NCI-H1092 (cell line): ENCODE measurements at regions not wholly inside any gene's neighbourhood (a gene's known extent, or its start where the extent isn't known, plus 50 kb on each side); places are given as distances from the start of the nearest gene placed in this dataset.
"Not testable (repeated sequence)": the region's sequence is repeated elsewhere in the genome, so short reads cannot be mapped to it uniquely, and the experiment has no call there.

Experiments used
- DNase-seq: peaks from one replicate; lab custom pipeline; 2025; lab: John Stamatoyannopoulos, UW

GRCh38 chr5:54884195-54884536 is 101.2 kb downstream of the ESM1 start:
- no peak for DNase-seq

GRCh38 chr5:54883374-54884194 is 101.8 kb downstream of the ESM1 start:
- DNase-seq, result no peak

GRCh38 chr5:54882841-54883240 is 102.6 kb downstream of the ESM1 start:
- DNase-seq, result no peak

GRCh38 chr5:54882101-54882500 is 103.3 kb downstream of the ESM1 start:
- DNase-seq, result no peak

- no peak for DNase-seq
Observed at GRCh38 chr5:54881286-54882005, 103.9 kb downstream of the ESM1 start.

- DNase-seq, result no peak
Observed at GRCh38 chr5:54876976-54877375, 108.4 kb downstream of the ESM1 start.

- no peak for DNase-seq
Observed at GRCh38 chr5:54876556-54876955, 108.8 kb downstream of the ESM1 start.

- no peak for DNase-seq
Observed at GRCh38 chr5:54874337-54875021, 110.9 kb downstream of the ESM1 start.

GRCh38 chr5:54873691-54874090 is 111.7 kb downstream of the ESM1 start:
- no peak for DNase-seq

GRCh38 chr5:54872810-54873209 is 112.6 kb downstream of the ESM1 start:
- DNase-seq, result no peak

- DNase-seq, result no peak
Observed at GRCh38 chr5:54870271-54870670, 115.1 kb downstream of the ESM1 start.

GRCh38 chr5:54869691-54870090 is 115.7 kb downstream of the ESM1 start:
- DNase-seq, result no peak

GRCh38 chr5:54868511-54869483 is 116.6 kb downstream of the ESM1 start:
- DNase-seq, result no peak

- DNase-seq, result no peak
Observed at GRCh38 chr5:54867310-54867944, 118.0 kb downstream of the ESM1 start.

- not testable (repeated sequence) for DNase-seq
Observed at GRCh38 chr5:54864911-54865515, 120.4 kb downstream of the ESM1 start.

- no peak for DNase-seq
Observed at GRCh38 chr5:54862036-54862435, 123.4 kb downstream of the ESM1 start.

GRCh38 chr5:54861212-54861894 is 124.0 kb downstream of the ESM1 start:
- no peak for DNase-seq

GRCh38 chr5:54860321-54860720 is 125.1 kb downstream of the ESM1 start:
- DNase-seq, result no peak

- no peak for DNase-seq
Observed at GRCh38 chr5:54859316-54859715, 126.1 kb downstream of the ESM1 start.

- no peak for DNase-seq
Observed at GRCh38 chr5:54854883-54855581, 130.4 kb downstream of the ESM1 start.
